ENCODE measurements at regions not wholly inside any gene's neighbourhood (a gene's known extent, or its start where the extent isn't known, plus 50 kb on each side); places are given as distances from the start of the nearest gene placed in this dataset.

DNA sequence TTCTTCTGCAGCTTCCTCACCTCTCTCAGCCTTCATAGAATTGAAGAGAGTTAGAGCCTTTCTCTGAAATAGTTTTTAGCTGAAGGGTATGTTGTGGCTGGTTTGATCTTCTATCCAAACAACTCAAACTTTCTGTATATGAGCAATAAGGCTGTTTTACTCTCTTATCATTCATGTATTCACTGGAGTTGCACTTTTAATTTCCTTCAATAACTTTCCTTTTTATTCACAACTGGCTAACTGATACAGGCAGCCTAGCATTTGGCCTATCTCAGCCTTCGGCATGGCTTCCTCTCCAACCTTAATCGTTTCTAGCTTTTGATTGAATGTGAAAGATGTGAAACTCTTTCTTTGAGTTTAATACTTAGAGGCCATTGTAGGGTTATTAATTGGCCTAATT is 109.3 kb downstream of the GTPBP8 start:
- H3K27me3 ChIP-seq (ENCODE audit: control insufficient read depth, insufficient read depth, low read length) = no peaks in the 10 kb centered on the region

DNA sequence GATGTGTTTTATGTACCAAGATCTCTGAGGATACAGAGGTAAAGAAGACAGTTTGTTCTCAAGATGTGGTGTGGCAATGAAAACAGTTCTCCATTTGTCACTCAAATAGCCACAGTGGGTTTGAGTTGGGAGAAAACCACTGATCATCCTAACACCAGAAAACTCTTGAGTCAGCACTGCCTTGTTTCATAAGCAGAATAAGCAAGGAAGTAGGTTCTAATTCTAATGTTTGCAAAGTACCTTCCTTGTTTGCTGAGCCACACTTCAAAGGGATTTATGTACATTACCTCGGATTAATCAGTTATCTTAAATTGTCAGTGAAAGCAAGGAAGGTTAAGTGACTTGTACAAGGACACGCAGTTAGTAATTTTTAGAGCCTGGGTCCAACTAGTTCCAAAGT is 107.8 kb upstream of the BOC start:
- Histone ChIP-seq H3K9ac (ENCODE audit: low read length) (no peak overlapping the region), H3K4me1 (ENCODE audit: control insufficient read depth, insufficient read depth, low read length) (no peaks in the 10 kb centered on the region), H3K36me3 (ENCODE audit: control insufficient read depth, insufficient read depth, low read length) (no peaks in the 10 kb centered on the region), H3K9me3 (ENCODE audit: control insufficient read depth, low read length) (no peaks in the 10 kb centered on the region), H3K27me3 (ENCODE audit: control insufficient read depth, insufficient read depth, low read length) (no peaks in the 10 kb centered on the region), H3K4me3 (ENCODE audit: low read length) (no peak overlapping the region)

More for the DNA sequence above, 109.3 kb downstream of the GTPBP8 start:
- Histone ChIP-seq H3K4me3 (ENCODE audit: low read length) (no peak overlapping the region), H3K9ac (ENCODE audit: low read length) (no peak overlapping the region), H3K4me1 (ENCODE audit: control insufficient read depth, insufficient read depth, low read length) (no peaks in the 10 kb centered on the region), H3K36me3 (ENCODE audit: control insufficient read depth, insufficient read depth, low read length) (no peaks in the 10 kb centered on the region), H3K9me3 (ENCODE audit: control insufficient read depth, low read length) (no peaks in the 10 kb centered on the region)

DNA sequence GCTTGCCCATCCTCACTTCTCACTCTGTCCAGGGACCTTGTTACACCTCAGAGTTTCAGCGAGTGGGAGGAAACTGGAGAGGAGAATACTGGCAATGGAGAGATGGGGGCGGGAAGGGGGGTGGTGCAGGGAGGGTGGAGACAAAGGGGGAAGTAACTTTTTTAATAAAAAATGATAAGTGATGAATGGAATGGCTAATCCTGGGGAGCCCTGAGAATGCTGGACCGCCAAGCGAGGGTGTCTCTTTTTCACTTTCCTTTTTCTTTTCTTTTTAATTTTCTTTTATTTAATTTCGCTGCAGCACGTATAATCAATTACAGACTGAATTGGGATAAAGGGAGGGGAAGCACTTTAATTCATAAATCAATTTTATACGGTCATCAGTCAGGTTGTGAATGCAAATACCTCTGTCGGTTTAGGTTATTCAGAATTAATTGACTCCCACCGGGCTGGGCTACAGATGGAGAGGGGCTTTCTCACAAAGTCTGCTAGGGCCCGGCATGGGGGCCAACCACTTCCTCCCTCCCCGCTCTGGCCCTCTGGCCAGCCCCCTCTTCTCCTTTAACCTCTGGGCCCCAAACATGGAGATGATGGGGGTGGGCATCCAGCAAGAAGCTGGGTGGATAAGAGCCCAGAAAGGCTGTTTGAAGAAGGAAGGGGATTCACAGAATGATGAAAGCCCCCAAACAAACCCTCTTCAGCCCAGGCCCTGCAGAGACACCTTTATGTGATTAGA is 106.8 kb upstream of the BOC start:
- Histone ChIP-seq H3K27me3 (ENCODE audit: control insufficient read depth, insufficient read depth, low read length) (no peaks in the 10 kb centered on the region), H3K36me3 (ENCODE audit: control insufficient read depth, insufficient read depth, low read length) (no peaks in the 10 kb centered on the region), H3K9me3 (ENCODE audit: control insufficient read depth, low read length) (no peaks in the 10 kb centered on the region), H3K4me3 (ENCODE audit: low read length) (no peak overlapping the region), H3K4me1 (ENCODE audit: control insufficient read depth, insufficient read depth, low read length) (no peaks in the 10 kb centered on the region), H3K9ac (ENCODE audit: low read length) (no peak overlapping the region)

DNA sequence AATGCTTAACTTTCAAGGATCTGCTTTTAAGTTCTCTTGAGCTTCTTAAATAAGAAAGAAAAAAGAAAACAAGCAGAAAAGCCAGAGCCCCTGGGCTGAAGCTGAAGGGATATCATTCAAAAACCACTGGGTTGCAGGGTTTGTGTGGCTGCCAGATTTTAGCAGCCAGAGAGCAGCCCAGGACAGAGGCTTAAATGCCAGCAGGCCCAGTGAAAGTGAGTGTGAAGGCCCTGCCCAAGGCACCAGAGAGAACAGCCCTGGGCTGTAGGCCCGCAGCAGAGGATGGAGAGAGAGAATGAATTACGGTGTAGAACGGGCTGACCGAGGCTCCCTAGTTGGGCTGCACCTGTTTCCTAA is 106.3 kb upstream of the BOC start:
- no peak overlapping the region for H3K4me3 ChIP-seq (ENCODE audit: low read length)
- no peaks in the 10 kb centered on the region for H3K27me3 ChIP-seq (ENCODE audit: control insufficient read depth, insufficient read depth, low read length)
- H3K9ac ChIP-seq (ENCODE audit: low read length) = no peak overlapping the region

DNA sequence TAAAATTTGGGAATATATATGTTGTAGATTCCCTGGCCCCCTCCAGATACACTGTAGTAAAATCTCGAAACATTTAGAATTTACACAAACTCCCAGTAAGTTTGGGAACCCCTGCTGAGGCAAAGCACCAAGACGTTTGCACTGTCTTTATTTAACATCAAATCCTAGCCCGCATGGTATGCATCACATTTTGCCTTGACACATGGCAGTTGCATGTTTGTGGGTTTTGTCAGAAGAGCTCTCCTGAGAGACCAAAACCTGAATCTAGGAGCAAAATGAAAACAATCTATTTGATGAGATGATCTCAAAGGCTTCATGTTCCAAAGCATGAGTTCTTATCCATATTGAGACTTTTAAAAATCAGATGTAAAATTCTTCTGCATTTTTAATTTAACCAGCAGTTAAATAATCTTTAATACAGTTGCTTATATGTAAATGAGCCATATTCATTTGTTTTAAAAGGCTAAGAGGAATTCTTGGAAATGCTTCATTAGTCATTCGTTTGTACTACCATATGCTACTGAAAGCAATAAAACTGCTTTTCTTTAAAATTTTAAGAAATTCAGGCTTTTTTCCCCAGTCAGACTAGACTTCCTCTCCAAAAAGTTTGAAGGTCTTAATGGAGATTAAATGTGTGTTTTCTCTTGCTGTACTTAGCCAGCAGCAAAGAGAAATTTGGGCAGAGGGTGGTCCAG is 105.2 kb upstream of the BOC start:
- no peak overlapping the region for H3K9ac ChIP-seq (ENCODE audit: low read length)
- no peak overlapping the region for H3K4me3 ChIP-seq (ENCODE audit: low read length)
- no peaks in the 10 kb centered on the region for H3K4me1 ChIP-seq (ENCODE audit: control insufficient read depth, insufficient read depth, low read length)
- H3K9me3 ChIP-seq (ENCODE audit: control insufficient read depth, low read length) = no peaks in the 10 kb centered on the region
- no peaks in the 10 kb centered on the region for H3K36me3 ChIP-seq (ENCODE audit: control insufficient read depth, insufficient read depth, low read length)
- no peaks in the 10 kb centered on the region for H3K27me3 ChIP-seq (ENCODE audit: control insufficient read depth, insufficient read depth, low read length)

More for the DNA sequence above, 106.3 kb upstream of the BOC start:
- Histone ChIP-seq H3K36me3 (ENCODE audit: control insufficient read depth, insufficient read depth, low read length) (no peaks in the 10 kb centered on the region), H3K9me3 (ENCODE audit: control insufficient read depth, low read length) (no peaks in the 10 kb centered on the region), H3K4me1 (ENCODE audit: control insufficient read depth, insufficient read depth, low read length) (no peaks in the 10 kb centered on the region)

DNA sequence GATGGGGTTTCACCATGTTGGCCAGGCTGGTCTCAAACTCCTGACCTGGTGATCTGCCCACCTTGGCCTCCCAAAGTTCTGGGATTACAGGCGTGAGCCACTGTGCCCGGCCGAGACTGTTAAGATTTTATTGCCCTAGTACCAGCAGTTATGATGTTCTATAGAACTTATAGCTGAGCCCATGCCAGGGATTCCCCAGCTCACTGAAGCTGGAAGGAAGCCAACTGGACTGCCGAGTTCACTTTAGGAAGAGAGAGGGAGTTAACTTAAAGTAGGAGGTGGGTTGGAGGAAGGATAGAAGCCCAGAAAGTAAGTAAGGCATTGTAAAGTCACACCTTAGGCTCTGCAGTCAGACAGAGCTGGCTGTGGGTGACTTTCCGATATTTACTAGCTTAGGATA is 101.1 kb upstream of the BOC start:
- Histone ChIP-seq H3K36me3 (ENCODE audit: control insufficient read depth, insufficient read depth, low read length) (no peaks in the 10 kb centered on the region), H3K9ac (ENCODE audit: low read length) (no peak overlapping the region), H3K4me1 (ENCODE audit: control insufficient read depth, insufficient read depth, low read length) (no peaks in the 10 kb centered on the region), H3K9me3 (ENCODE audit: control insufficient read depth, low read length) (no peaks in the 10 kb centered on the region), H3K4me3 (ENCODE audit: low read length) (no peak overlapping the region), H3K27me3 (ENCODE audit: control insufficient read depth, insufficient read depth, low read length) (no peaks in the 10 kb centered on the region)

DNA sequence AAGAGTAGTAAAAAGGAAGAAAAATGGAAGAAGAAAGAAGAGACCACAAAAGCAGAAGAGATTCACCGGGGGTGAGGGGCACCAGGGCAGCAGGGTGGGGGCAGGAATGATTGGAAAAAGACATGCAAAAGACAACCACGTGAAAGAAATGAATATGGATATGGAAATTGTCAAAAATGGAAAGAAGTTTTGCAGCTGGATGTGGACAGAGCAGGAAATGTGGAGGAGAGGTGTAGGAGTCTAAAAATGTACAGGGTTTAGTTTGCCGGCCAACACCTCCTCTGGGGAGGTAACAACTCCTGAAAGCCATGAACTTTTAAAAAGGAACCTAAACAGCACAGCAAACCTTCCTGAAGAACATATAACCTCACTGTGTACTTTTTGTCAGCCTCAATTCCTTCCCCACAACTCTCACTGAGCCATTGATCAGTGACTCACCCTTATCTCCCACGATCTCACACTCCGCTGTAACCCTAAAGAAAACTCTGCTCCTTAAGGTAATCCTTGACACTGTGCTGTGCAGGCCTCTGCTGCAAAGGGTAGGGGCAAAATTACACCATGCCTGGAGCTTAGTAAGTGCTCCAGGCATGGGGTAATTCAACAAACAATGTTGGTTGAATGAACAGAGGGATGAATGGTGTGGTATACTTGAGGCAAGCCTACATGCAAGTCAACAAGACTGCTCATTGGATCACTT is 100.2 kb upstream of the BOC start:
- H3K4me1 ChIP-seq (ENCODE audit: control insufficient read depth, insufficient read depth, low read length) = no peaks in the 10 kb centered on the region
- no peak overlapping the region for H3K9ac ChIP-seq (ENCODE audit: low read length)
- no peaks in the 10 kb centered on the region for H3K36me3 ChIP-seq (ENCODE audit: control insufficient read depth, insufficient read depth, low read length)
- H3K27me3 ChIP-seq (ENCODE audit: control insufficient read depth, insufficient read depth, low read length) = no peaks in the 10 kb centered on the region
- H3K4me3 ChIP-seq (ENCODE audit: low read length) = no peak overlapping the region
- H3K9me3 ChIP-seq (ENCODE audit: control insufficient read depth, low read length) = no peaks in the 10 kb centered on the region

DNA sequence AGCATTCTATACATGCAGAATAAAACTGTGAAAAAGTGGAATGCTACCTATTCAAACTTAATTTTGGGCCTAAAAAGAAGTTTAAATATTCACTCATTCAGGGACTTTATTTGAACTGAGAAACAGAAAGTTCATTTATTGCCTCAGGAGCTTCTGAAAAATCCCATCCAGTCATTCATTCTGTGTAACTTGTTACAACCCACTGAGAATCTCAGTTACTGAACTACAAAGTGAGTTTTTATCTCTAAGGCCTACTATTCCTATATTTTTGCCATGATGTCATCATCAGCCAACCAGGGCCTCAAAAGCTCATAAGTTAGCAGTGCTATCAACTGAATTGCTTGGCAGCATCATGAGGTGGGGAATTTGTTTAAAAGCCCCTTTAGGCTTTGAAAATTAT is 98.0 kb upstream of the BOC start:
- Histone ChIP-seq H3K4me3 (ENCODE audit: low read length) (no peak overlapping the region), H3K27me3 (ENCODE audit: control insufficient read depth, insufficient read depth, low read length) (no peaks in the 10 kb centered on the region), H3K9ac (ENCODE audit: low read length) (no peak overlapping the region), H3K4me1 (ENCODE audit: control insufficient read depth, insufficient read depth, low read length) (peaks cover 5% of the 10 kb centered on the region), H3K36me3 (ENCODE audit: control insufficient read depth, insufficient read depth, low read length) (no peaks in the 10 kb centered on the region), H3K9me3 (ENCODE audit: control insufficient read depth, low read length) (no peaks in the 10 kb centered on the region)

DNA sequence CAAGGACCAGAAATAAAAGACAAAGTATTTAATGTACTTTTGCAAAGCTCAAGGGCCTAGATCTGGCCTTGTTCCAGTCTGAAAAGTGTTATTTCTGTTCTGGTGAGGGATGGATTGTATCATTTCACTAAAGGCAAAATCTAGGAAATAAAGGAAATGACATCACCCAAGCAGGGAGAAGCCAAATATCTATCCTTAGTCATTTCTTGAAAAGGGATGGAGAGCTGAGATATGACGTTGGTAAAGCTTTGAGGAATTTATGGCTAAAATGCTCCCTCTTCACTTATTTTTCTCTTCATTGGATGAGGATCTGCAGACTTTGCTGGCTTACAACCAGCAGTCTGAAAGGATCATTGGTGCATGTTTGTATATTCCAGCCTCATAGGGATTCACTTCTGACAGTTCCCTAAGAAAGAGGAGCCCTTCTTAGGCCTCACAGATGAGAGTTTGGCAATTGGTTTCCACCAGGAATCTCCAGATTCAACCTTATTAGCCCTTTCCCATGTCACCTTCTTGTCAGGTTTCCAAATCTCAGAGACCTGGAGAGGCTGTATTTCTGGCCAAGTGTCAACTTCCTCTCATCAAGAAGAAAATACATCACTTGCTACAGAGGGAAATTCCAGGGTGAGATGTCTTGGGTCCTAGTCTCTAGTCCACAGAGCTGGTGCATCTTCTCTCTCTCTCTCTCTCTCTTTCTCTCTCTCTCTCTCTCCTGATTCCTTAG is 93.7 kb upstream of the BOC start:
- H3K36me3 ChIP-seq (ENCODE audit: control insufficient read depth, insufficient read depth, low read length) = no peaks in the 10 kb centered on the region
- no peaks in the 10 kb centered on the region for H3K9me3 ChIP-seq (ENCODE audit: control insufficient read depth, low read length)
- no peak overlapping the region for H3K4me3 ChIP-seq (ENCODE audit: low read length)
- H3K9ac ChIP-seq (ENCODE audit: low read length) = no peak overlapping the region
- H3K27me3 ChIP-seq (ENCODE audit: control insufficient read depth, insufficient read depth, low read length) = no peaks in the 10 kb centered on the region
- H3K4me1 ChIP-seq (ENCODE audit: control insufficient read depth, insufficient read depth, low read length) = peaks cover 5% of the 10 kb centered on the region

DNA sequence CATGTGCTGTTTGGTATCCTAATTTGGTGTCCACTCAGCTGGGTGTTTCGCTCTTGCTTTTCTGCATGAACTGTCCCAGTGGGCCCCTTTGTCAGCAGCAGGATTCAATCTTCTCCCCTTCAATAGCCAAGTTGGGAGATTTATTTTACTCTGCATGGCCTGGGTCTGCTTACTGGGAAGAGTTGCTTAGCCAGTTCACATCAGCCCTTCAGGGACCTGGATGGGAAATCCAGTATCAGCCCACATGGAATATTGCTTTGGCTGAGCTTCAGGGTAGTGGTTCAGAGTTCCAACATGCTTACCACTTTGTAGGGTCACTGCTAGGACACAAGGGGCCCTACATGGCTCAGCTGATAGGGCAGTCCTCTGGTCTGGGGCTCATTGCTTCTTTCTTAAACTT is 93.0 kb upstream of the BOC start:
- peaks cover 5% of the 10 kb centered on the region for H3K4me1 ChIP-seq (ENCODE audit: control insufficient read depth, insufficient read depth, low read length)

DNA sequence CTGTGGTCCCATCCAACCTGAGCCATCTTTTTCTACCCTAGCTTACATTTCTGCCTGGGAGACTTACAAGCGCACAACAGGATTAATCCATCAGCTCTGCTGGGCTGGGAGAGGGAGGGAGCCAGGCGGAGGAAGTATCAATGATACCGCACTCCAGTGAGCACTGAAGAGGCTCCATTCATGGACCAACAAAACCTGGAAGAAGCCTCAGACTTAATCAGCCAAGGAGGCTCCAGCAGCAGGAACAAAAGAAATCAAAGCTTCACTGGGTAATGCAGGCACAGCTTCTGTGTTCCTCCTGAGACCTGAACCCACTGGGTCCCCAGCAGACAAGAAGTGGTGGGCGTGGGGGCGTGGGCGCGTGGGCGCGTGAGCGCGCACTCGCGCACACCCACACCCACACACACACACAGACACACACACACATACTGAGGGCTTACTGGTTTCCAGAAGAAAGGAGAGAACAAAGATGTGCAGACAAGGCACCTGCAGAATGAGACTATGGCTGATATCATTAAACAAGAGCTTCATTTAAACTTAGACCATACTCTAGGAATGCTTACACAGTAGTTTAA is 87.0 kb upstream of the BOC start:
- H3K4me3 ChIP-seq (ENCODE audit: low read length) = no peak overlapping the region

More for the DNA sequence above, 93.0 kb upstream of the BOC start:
- Histone ChIP-seq H3K4me3 (ENCODE audit: low read length) (no peak overlapping the region), H3K9ac (ENCODE audit: low read length) (no peak overlapping the region), H3K36me3 (ENCODE audit: control insufficient read depth, insufficient read depth, low read length) (no peaks in the 10 kb centered on the region), H3K27me3 (ENCODE audit: control insufficient read depth, insufficient read depth, low read length) (no peaks in the 10 kb centered on the region), H3K9me3 (ENCODE audit: control insufficient read depth, low read length) (no peaks in the 10 kb centered on the region)

More for the DNA sequence above, 87.0 kb upstream of the BOC start:
- Histone ChIP-seq H3K9me3 (ENCODE audit: control insufficient read depth, low read length) (no peaks in the 10 kb centered on the region), H3K36me3 (ENCODE audit: control insufficient read depth, insufficient read depth, low read length) (no peaks in the 10 kb centered on the region), H3K9ac (ENCODE audit: low read length) (no peak overlapping the region), H3K4me1 (ENCODE audit: control insufficient read depth, insufficient read depth, low read length) (no peaks in the 10 kb centered on the region), H3K27me3 (ENCODE audit: control insufficient read depth, insufficient read depth, low read length) (no peaks in the 10 kb centered on the region)

All from mucosa of stomach (tissue), 1 donor.